ENCODE measurements at regions not wholly inside any gene's neighbourhood (a gene's known extent, or its start where the extent isn't known, plus 50 kb on each side); places are given as distances from the start of the nearest gene placed in this dataset.
"Not testable (repeated sequence)": the region's sequence is repeated elsewhere in the genome, so short reads cannot be mapped to it uniquely, and the experiment has no call there.

GRCh38 chr5:18270635-18271338 is 636.5 kb downstream of the TAF11L14 start:
- 100% methylated on average over 4 of the region's 4 CpGs for WGBS (ENCODE audit: insufficient coverage)
- POLR2A ChIA-PET, result no interaction called here
- CTCF ChIA-PET, result no interaction called here
- Histone ChIP-seq H3K4me3 (ENCODE audit: control insufficient read depth in 1 of 7, extremely low read depth in 1 of 7, insufficient read depth in 4 of 7, low read depth in 2 of 7, low read length in 6 of 7) (no peak overlapping the region), H3K9me3 (ENCODE audit: control extremely low read depth in 1 of 5, control insufficient read depth in 4 of 5, insufficient read depth in 2 of 5, low read depth in 1 of 5, low read length in 4 of 5) (peaks cover 0 to 3% (median 0%) of the 10 kb centered on the region in 5 experiments), H3K27me3 (replicated peaks in 2 of 5; ENCODE audit: control insufficient read depth in 4 of 5, insufficient read depth in 5 of 5, low read length in 4 of 5) (peaks cover 0 to 3% (median 0%) of the 10 kb centered on the region in 5 experiments), H3K27ac (ENCODE audit: insufficient read depth in 1 of 2, low read depth in 1 of 2, low read length in 2 of 2, poor library complexity in 1 of 2, severe bottlenecking in 2 of 2) (no peak overlapping the region), H3K36me3 (ENCODE audit: control insufficient read depth in 4 of 4, insufficient read depth in 4 of 4, low read length in 3 of 4) (no peaks in the 10 kb centered on the region), H3K4me1 (ENCODE audit: control extremely low read depth in 1 of 4, control insufficient read depth in 4 of 4, insufficient read depth in 4 of 4, low read length in 3 of 4) (no peaks in the 10 kb centered on the region)
- no peak for DNase-seq

- no peak overlapping the region for H3K4me3 ChIP-seq (ENCODE audit: control insufficient read depth in 1 of 7, extremely low read depth in 1 of 7, insufficient read depth in 4 of 7, low read depth in 2 of 7, low read length in 6 of 7)
- ChIA-PET CTCF (interaction anchor here (0.9 kb wide), 1 partner anchor 14 kb away, joined by 3 read pairs; no protein-coding TSS in a partner anchor), POLR2A (no interaction called here)
- no peak overlapping the region for H3K27ac ChIP-seq (ENCODE audit: insufficient read depth in 1 of 2, low read depth in 1 of 2, low read length in 2 of 2, poor library complexity in 1 of 2, severe bottlenecking in 2 of 2)
- H3K9me3 ChIP-seq (ENCODE audit: control extremely low read depth in 1 of 5, control insufficient read depth in 4 of 5, insufficient read depth in 2 of 5, low read depth in 1 of 5, low read length in 4 of 5), result no peaks in the 10 kb centered on the region
- no peaks in the 10 kb centered on the region for H3K4me1 ChIP-seq (ENCODE audit: control extremely low read depth in 1 of 4, control insufficient read depth in 4 of 4, insufficient read depth in 4 of 4, low read length in 3 of 4)
- H3K36me3 ChIP-seq (ENCODE audit: control insufficient read depth in 4 of 4, insufficient read depth in 4 of 4, low read length in 3 of 4), result no peaks in the 10 kb centered on the region
- no peak for DNase-seq
- 100% methylated on average over 2 of the region's 5 CpGs for WGBS (ENCODE audit: insufficient coverage)
- no peaks in the 10 kb centered on the region for H3K27me3 ChIP-seq (replicated peaks in 2 of 5; ENCODE audit: control insufficient read depth in 4 of 5, insufficient read depth in 5 of 5, low read length in 4 of 5)
Measured at GRCh38 chr5:18276939-18277338, 642.7 kb downstream of the TAF11L14 start.

- DNase-seq, result peak; percentile 25 to 46 (median 41)
- no peak overlapping the region for H3K27ac ChIP-seq (ENCODE audit: insufficient read depth in 1 of 2, low read depth in 1 of 2, low read length in 2 of 2, poor library complexity in 1 of 2, severe bottlenecking in 2 of 2)
- H3K4me3 ChIP-seq (ENCODE audit: control insufficient read depth in 1 of 7, extremely low read depth in 1 of 7, insufficient read depth in 4 of 7, low read depth in 2 of 7, low read length in 6 of 7), result no peak overlapping the region
- H3K36me3 ChIP-seq (ENCODE audit: control insufficient read depth in 4 of 4, insufficient read depth in 4 of 4, low read length in 3 of 4), result no peaks in the 10 kb centered on the region
- CTCF ChIA-PET, result interaction anchor here (1.0 to 1.7 kb wide), 6 partner anchors 9 to 1067 kb away, joined by 3 to 28 read pairs (median 4); no protein-coding TSS in a partner anchor
- H3K4me1 ChIP-seq (ENCODE audit: control extremely low read depth in 1 of 4, control insufficient read depth in 4 of 4, insufficient read depth in 4 of 4, low read length in 3 of 4), result no peaks in the 10 kb centered on the region
- H3K9me3 ChIP-seq (ENCODE audit: control extremely low read depth in 1 of 5, control insufficient read depth in 4 of 5, insufficient read depth in 2 of 5, low read depth in 1 of 5, low read length in 4 of 5), result no peaks in the 10 kb centered on the region
- no peaks in the 10 kb centered on the region for H3K27me3 ChIP-seq (replicated peaks in 2 of 5; ENCODE audit: control insufficient read depth in 4 of 5, insufficient read depth in 5 of 5, low read length in 4 of 5)
- POLR2A ChIA-PET, result interaction anchor here (0.5 kb wide), 1 partner anchor 1050 kb away, joined by 3 read pairs; no protein-coding TSS in a partner anchor
- WGBS (ENCODE audit: insufficient coverage), result 100% methylated on average over 1 of the region's 4 CpGs
Measured at GRCh38 chr5:18281947-18282581, 647.8 kb downstream of the TAF11L14 start.

DNA sequence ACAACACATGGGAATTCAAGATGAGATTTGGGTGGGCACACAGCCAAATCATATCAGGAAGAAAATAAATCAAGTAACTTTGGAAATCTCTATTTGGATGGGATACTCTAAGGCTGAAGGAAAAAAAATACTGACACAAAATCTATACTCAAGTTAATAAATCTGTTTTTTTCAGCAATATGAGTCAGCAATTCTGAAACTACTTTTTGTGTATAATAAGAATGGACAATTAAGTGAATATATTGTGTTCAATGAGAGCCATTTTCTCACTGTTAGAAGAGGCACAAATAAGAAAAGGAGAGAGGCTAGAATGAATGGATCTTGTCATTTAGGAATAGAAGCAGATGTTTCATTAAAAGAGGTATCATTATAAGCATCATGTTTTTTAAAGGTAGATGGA is 651.0 kb downstream of the TAF11L14 start:
- ChIA-PET CTCF (interaction anchor here (2.7 to 4.7 kb wide), 2 partner anchors 19 to 1069 kb away, joined by 12 to 33 read pairs; no protein-coding TSS in a partner anchor), POLR2A (no interaction called here)
- H3K27ac ChIP-seq (ENCODE audit: insufficient read depth in 1 of 2, low read depth in 1 of 2, low read length in 2 of 2, poor library complexity in 1 of 2, severe bottlenecking in 2 of 2), result no peak overlapping the region

DNA sequence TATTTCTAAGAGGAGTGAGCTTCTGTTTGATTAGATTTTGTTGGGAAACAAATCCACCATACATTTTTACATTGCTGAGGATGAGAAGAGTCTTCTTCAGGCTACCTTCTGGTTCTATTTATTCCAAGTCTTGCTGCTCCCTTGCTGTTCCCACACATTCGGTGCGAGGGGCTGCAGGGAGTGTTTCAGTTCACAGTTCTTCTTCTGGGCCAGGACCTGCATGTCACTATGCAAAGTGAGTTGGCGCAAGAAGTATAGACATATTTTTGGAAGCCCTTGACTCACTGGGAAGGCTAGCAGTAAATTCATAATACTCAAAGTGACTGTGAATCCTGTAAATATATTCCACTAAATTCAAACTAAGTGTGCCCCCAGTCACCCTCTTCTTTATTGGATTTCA is 657.9 kb downstream of the TAF11L14 start:
- Histone ChIP-seq H3K4me1 (ENCODE audit: control extremely low read depth in 1 of 4, control insufficient read depth in 4 of 4, insufficient read depth in 4 of 4, low read length in 3 of 4) (no peaks in the 10 kb centered on the region), H3K27ac (ENCODE audit: insufficient read depth in 1 of 2, low read depth in 1 of 2, low read length in 2 of 2, poor library complexity in 1 of 2, severe bottlenecking in 2 of 2) (no peak overlapping the region), H3K9me3 (ENCODE audit: control extremely low read depth in 1 of 5, control insufficient read depth in 4 of 5, insufficient read depth in 2 of 5, low read depth in 1 of 5, low read length in 4 of 5) (no peaks in the 10 kb centered on the region), H3K27me3 (replicated peaks in 2 of 5; ENCODE audit: control insufficient read depth in 4 of 5, insufficient read depth in 5 of 5, low read length in 4 of 5) (no peaks in the 10 kb centered on the region), H3K4me3 (ENCODE audit: control insufficient read depth in 1 of 7, extremely low read depth in 1 of 7, insufficient read depth in 4 of 7, low read depth in 2 of 7, low read length in 6 of 7) (no peak overlapping the region), H3K36me3 (ENCODE audit: control insufficient read depth in 4 of 4, insufficient read depth in 4 of 4, low read length in 3 of 4) (no peaks in the 10 kb centered on the region)
- DNase-seq, result no peak
- POLR2A ChIA-PET, result no interaction called here
- 100% methylated on average over 3 of the region's 3 CpGs for WGBS (ENCODE audit: insufficient coverage)
- CTCF ChIA-PET, result no interaction called here

More for the DNA sequence above, 651.0 kb downstream of the TAF11L14 start:
- H3K4me1 ChIP-seq (ENCODE audit: control extremely low read depth in 1 of 4, control insufficient read depth in 4 of 4, insufficient read depth in 4 of 4, low read length in 3 of 4), result no peaks in the 10 kb centered on the region
- no peak overlapping the region for H3K4me3 ChIP-seq (ENCODE audit: control insufficient read depth in 1 of 7, extremely low read depth in 1 of 7, insufficient read depth in 4 of 7, low read depth in 2 of 7, low read length in 6 of 7)
- H3K9me3 ChIP-seq (ENCODE audit: control extremely low read depth in 1 of 5, control insufficient read depth in 4 of 5, insufficient read depth in 2 of 5, low read depth in 1 of 5, low read length in 4 of 5), result no peaks in the 10 kb centered on the region
- no peak for DNase-seq
- no peaks in the 10 kb centered on the region for H3K27me3 ChIP-seq (replicated peaks in 2 of 5; ENCODE audit: control insufficient read depth in 4 of 5, insufficient read depth in 5 of 5, low read length in 4 of 5)
- H3K36me3 ChIP-seq (ENCODE audit: control insufficient read depth in 4 of 4, insufficient read depth in 4 of 4, low read length in 3 of 4), result no peaks in the 10 kb centered on the region

- H3K27ac ChIP-seq (ENCODE audit: insufficient read depth in 1 of 2, low read depth in 1 of 2, low read length in 2 of 2, poor library complexity in 1 of 2, severe bottlenecking in 2 of 2); H3K4me3 ChIP-seq (ENCODE audit: control insufficient read depth in 1 of 7, extremely low read depth in 1 of 7, insufficient read depth in 4 of 7, low read depth in 2 of 7, low read length in 6 of 7); H3K9me3 ChIP-seq (ENCODE audit: control extremely low read depth in 1 of 5, control insufficient read depth in 4 of 5, insufficient read depth in 2 of 5, low read depth in 1 of 5, low read length in 4 of 5); H3K36me3 ChIP-seq (ENCODE audit: control insufficient read depth in 4 of 4, insufficient read depth in 4 of 4, low read length in 3 of 4); H3K27me3 ChIP-seq (replicated peaks in 2 of 5; ENCODE audit: control insufficient read depth in 4 of 5, insufficient read depth in 5 of 5, low read length in 4 of 5); POLR2A ChIA-PET; H3K4me1 ChIP-seq (ENCODE audit: control extremely low read depth in 1 of 4, control insufficient read depth in 4 of 4, insufficient read depth in 4 of 4, low read length in 3 of 4); CTCF ChIA-PET; DNase-seq: not testable (repeated sequence)
- WGBS (ENCODE audit: insufficient coverage), result no CpG with 5 or more reads among the region's 3 CpGs
Measured at GRCh38 chr5:18295696-18296095, 661.4 kb downstream of the TAF11L14 start.

GRCh38 chr5:18299166-18299565 is 664.9 kb downstream of the TAF11L14 start:
- peaks cover 0 to 2% (median 1%) of the 10 kb centered on the region in 4 experiments for H3K4me1 ChIP-seq (ENCODE audit: control extremely low read depth in 1 of 4, control insufficient read depth in 4 of 4, insufficient read depth in 4 of 4, low read length in 3 of 4)
- H3K27me3 ChIP-seq (replicated peaks in 2 of 5; ENCODE audit: control insufficient read depth in 4 of 5, insufficient read depth in 5 of 5, low read length in 4 of 5), result no peaks in the 10 kb centered on the region
- DNase-seq, result peak in 2 of 3 donors; percentile 52 to 59
- H3K27ac ChIP-seq (ENCODE audit: insufficient read depth in 1 of 2, low read depth in 1 of 2, low read length in 2 of 2, poor library complexity in 1 of 2, severe bottlenecking in 2 of 2), result no peak overlapping the region
- CTCF ChIA-PET, result no interaction called here
- H3K4me3 ChIP-seq (ENCODE audit: control insufficient read depth in 1 of 7, extremely low read depth in 1 of 7, insufficient read depth in 4 of 7, low read depth in 2 of 7, low read length in 6 of 7), result no peak overlapping the region
- H3K36me3 ChIP-seq (ENCODE audit: control insufficient read depth in 4 of 4, insufficient read depth in 4 of 4, low read length in 3 of 4), result no peaks in the 10 kb centered on the region
- POLR2A ChIA-PET, result no interaction called here
- peaks cover 0 to 4% (median 0%) of the 10 kb centered on the region in 5 experiments for H3K9me3 ChIP-seq (ENCODE audit: control extremely low read depth in 1 of 5, control insufficient read depth in 4 of 5, insufficient read depth in 2 of 5, low read depth in 1 of 5, low read length in 4 of 5)
